Mesenchymal stem cell (in vitro differentiated cells and primary cell): ENCODE measurements at regions not wholly inside any gene's neighbourhood (a gene's known extent, or its start where the extent isn't known, plus 50 kb on each side); places are given as distances from the start of the nearest gene placed in this dataset.
A peak's percentile ranks its signal among the peaks of the same experiment; 100 is the strongest.

Experiments used
- DNase-seq: peaks from one replicate; pipeline ENCODE4 v3.0.0-alpha.2; 2013
- H2AFZ ChIP-seq: one replicate; pipeline ENCODE4 v1.6.1; 2013; ENCODE audit warnings: low read depth, mild to moderate bottlenecking, control low read depth, inconsistent platforms, low read length, moderate library complexity
- H2AK5ac ChIP-seq: 2 replicates; pipeline ENCODE4 v1.6.1; 2013; ENCODE audit warnings: low read length, moderate library complexity, mild to moderate bottlenecking, inconsistent platforms; ENCODE audit not compliant: severe bottlenecking
- H2BK120ac ChIP-seq: one replicate; pipeline ENCODE4 v1.6.1; 2013; ENCODE audit warnings: low read depth, mild to moderate bottlenecking, inconsistent platforms, low read length, moderate library complexity
- H2BK12ac ChIP-seq, 2 experiments: one replicate each; pipeline ENCODE4 v1.6.1; 2013; ENCODE audit warnings: inconsistent platforms in 2 of 2, low read length in 2 of 2, mild to moderate bottlenecking in 2 of 2, moderate library complexity in 2 of 2, control low read depth in 1 of 2
- H2BK15ac ChIP-seq: one replicate; pipeline ENCODE4 v1.6.1; 2013; ENCODE audit warnings: mild to moderate bottlenecking, low read depth, inconsistent platforms; ENCODE audit not compliant: poor library complexity, severe bottlenecking
- H2BK5ac ChIP-seq: 2 replicates; pipeline ENCODE4 v1.6.1; 2013; ENCODE audit warnings: low read depth, mild to moderate bottlenecking, low read length, control low read depth, inconsistent platforms; ENCODE audit not compliant: poor library complexity, severe bottlenecking
- H3K14ac ChIP-seq, 2 experiments: one replicate each; pipeline ENCODE4 v1.6.1; 2013; ENCODE audit warnings: inconsistent platforms in 2 of 2, low read length in 2 of 2, control low read depth in 1 of 2, mild to moderate bottlenecking in 1 of 2, moderate library complexity in 1 of 2
- H3K18ac ChIP-seq, 2 experiments: one replicate each; pipeline ENCODE4 v1.6.1; 2013; ENCODE audit warnings: inconsistent platforms in 2 of 2, low read length in 2 of 2, control low read depth in 1 of 2, low read depth in 1 of 2, mild to moderate bottlenecking in 1 of 2
- H3K23ac ChIP-seq, 2 experiments: one replicate each; pipeline ENCODE4 v1.6.1; 2013; ENCODE audit warnings: inconsistent platforms in 2 of 2, low read length in 2 of 2, mild to moderate bottlenecking in 2 of 2, moderate library complexity in 2 of 2, control low read depth in 1 of 2
- H3K27ac ChIP-seq: 2 replicates; pipeline ENCODE4 v1.5.1; 2013; ENCODE audit warnings: mild to moderate bottlenecking, moderate library complexity, low read length, control low read depth, inconsistent platforms; ENCODE audit not compliant: poor library complexity, severe bottlenecking
- H3K27me3 ChIP-seq, 2 experiments: 2 replicates each; pipeline versions ENCODE4 v1.6.1 to v1.7.0; 2013; ENCODE audit warnings: low read length in 2 of 2, mild to moderate bottlenecking in 2 of 2, moderate library complexity in 2 of 2, control low read depth in 1 of 2, inconsistent platforms in 1 of 2; ENCODE audit not compliant: control insufficient read depth in 1 of 2, insufficient read depth in 1 of 2
- H3K36me3 ChIP-seq, 2 experiments: 2 replicates each; pipeline versions ENCODE4 v1.6.1 to v1.7.0; 2013; ENCODE audit warnings: low read length in 2 of 2, control low read depth in 1 of 2, inconsistent platforms in 1 of 2, low read depth in 1 of 2, mild to moderate bottlenecking in 1 of 2; ENCODE audit not compliant: insufficient read depth in 2 of 2, control insufficient read depth in 1 of 2
- H3K4ac ChIP-seq, 2 experiments: one replicate each; pipeline ENCODE4 v1.6.1; 2013; ENCODE audit warnings: inconsistent platforms in 2 of 2, low read length in 2 of 2, mild to moderate bottlenecking in 2 of 2, moderate library complexity in 2 of 2, control low read depth in 1 of 2, low read depth in 1 of 2
- H3K4me1 ChIP-seq: 2 replicates; pipeline ENCODE4 v1.6.1; 2013; ENCODE audit warnings: low read depth, low read length, control low read depth; ENCODE audit not compliant: control insufficient read depth, insufficient read depth
- H3K4me2 ChIP-seq: 2 replicates; pipeline ENCODE4 v1.6.1; 2013; ENCODE audit warnings: low read length, mild to moderate bottlenecking, inconsistent platforms; ENCODE audit not compliant: poor library complexity, severe bottlenecking
- H3K4me3 ChIP-seq, 2 experiments: 2 replicates each; pipeline versions ENCODE4 v1.5.1 to v1.7.0; 2013; ENCODE audit warnings: low read length in 2 of 2, mild to moderate bottlenecking in 2 of 2, control low read depth in 1 of 2, low read depth in 1 of 2; ENCODE audit not compliant: insufficient read depth in 1 of 2
- H3K79me1 ChIP-seq: replicated peaks from 2 replicates; pipeline ENCODE4 v1.6.1; 2013; ENCODE audit warnings: mild to moderate bottlenecking, control low read depth, low read length, inconsistent platforms; ENCODE audit not compliant: poor library complexity, severe bottlenecking
- H3K9ac ChIP-seq: 2 replicates; pipeline ENCODE4 v1.7.0; 2013; ENCODE audit warnings: mild to moderate bottlenecking, low read length, moderate library complexity
- H3K9me3 ChIP-seq: 2 replicates; pipeline ENCODE4 v1.7.0; 2013; ENCODE audit warnings: mild to moderate bottlenecking, low read length; ENCODE audit not compliant: control insufficient read depth
- H4K8ac ChIP-seq: one replicate; pipeline ENCODE4 v1.6.1; 2013; ENCODE audit warnings: inconsistent platforms, mild to moderate bottlenecking, low read length, moderate library complexity
- H4K91ac ChIP-seq: one replicate; pipeline ENCODE4 v1.6.1; 2013; ENCODE audit warnings: mild to moderate bottlenecking, low read length, inconsistent platforms
- WGBS: methylation state at CpG from one replicate; pipeline ENCODE4 v1.1.7; 2013; ENCODE audit warnings: mixed read lengths; 5-methylcytosine and 5-hydroxymethylcytosine counted together

GRCh38 chr7:82602066-82602465, 158.5 kb upstream of the CACNA2D1 start:
- no peak overlapping the region for H2BK12ac ChIP-seq
- no peak overlapping the region for H2AK5ac ChIP-seq
- H3K9ac ChIP-seq = no peak overlapping the region
- no peak overlapping the region for H4K8ac ChIP-seq
- no peak overlapping the region for H3K23ac ChIP-seq
- H2AFZ ChIP-seq = no peak overlapping the region
- no peak overlapping the region for H4K91ac ChIP-seq
- no peak overlapping the region for H3K27ac ChIP-seq
- no peak for DNase-seq
- H2BK5ac ChIP-seq = no peak overlapping the region
- no peak overlapping the region for H2BK15ac ChIP-seq
- H3K9me3 ChIP-seq = no peaks in the 10 kb centered on the region
- H3K79me1 ChIP-seq = no peaks in the 10 kb centered on the region
- no peaks in the 10 kb centered on the region for H3K36me3 ChIP-seq
- peaks cover 2% of the 10 kb centered on the region for H3K4me1 ChIP-seq
- no peak overlapping the region for H3K18ac ChIP-seq
- H2BK120ac ChIP-seq = no peak overlapping the region
- H3K4ac ChIP-seq = no peak overlapping the region
- H3K27me3 ChIP-seq = no peaks in the 10 kb centered on the region
- no peak overlapping the region for H3K4me3 ChIP-seq
- no peak overlapping the region for H3K14ac ChIP-seq
- WGBS = 97% methylated on average over 6 of the region's 7 CpGs
- no peak overlapping the region for H3K4me2 ChIP-seq

GRCh38 chr7:82600531-82600930, 157.0 kb upstream of the CACNA2D1 start:
- H3K9ac ChIP-seq = no peak overlapping the region
- H2AK5ac ChIP-seq = no peak overlapping the region
- H3K4me2 ChIP-seq = no peak overlapping the region
- H3K4ac ChIP-seq = no peak overlapping the region
- no peak overlapping the region for H2BK12ac ChIP-seq
- no peak overlapping the region for H4K91ac ChIP-seq
- peak; percentile 19 for DNase-seq
- no peaks in the 10 kb centered on the region for H3K79me1 ChIP-seq
- H3K4me1 ChIP-seq = peaks cover 2% of the 10 kb centered on the region
- H3K23ac ChIP-seq = no peak overlapping the region
- H2AFZ ChIP-seq = no peak overlapping the region
- H3K14ac ChIP-seq = no peak overlapping the region
- H3K36me3 ChIP-seq = no peaks in the 10 kb centered on the region
- H3K27me3 ChIP-seq = no peaks in the 10 kb centered on the region
- H2BK15ac ChIP-seq = no peak overlapping the region
- H2BK120ac ChIP-seq = no peak overlapping the region
- no peak overlapping the region for H3K18ac ChIP-seq
- no peak overlapping the region for H3K27ac ChIP-seq
- H4K8ac ChIP-seq = no peak overlapping the region
- no peaks in the 10 kb centered on the region for H3K9me3 ChIP-seq
- no peak overlapping the region for H3K4me3 ChIP-seq
- WGBS = 4% methylated on average over 2 of the region's 3 CpGs
- H2BK5ac ChIP-seq = no peak overlapping the region

- no peaks in the 10 kb centered on the region for H3K9me3 ChIP-seq
- no peak overlapping the region for H3K9ac ChIP-seq
- H3K27me3 ChIP-seq = no peaks in the 10 kb centered on the region
- no peak overlapping the region for H3K4me2 ChIP-seq
- H3K4me3 ChIP-seq = no peak overlapping the region
- peaks cover 2% of the 10 kb centered on the region for H3K4me1 ChIP-seq
- no peak overlapping the region for H2AFZ ChIP-seq
- no peak overlapping the region for H3K27ac ChIP-seq
- no peak overlapping the region for H3K23ac ChIP-seq
- H2BK15ac ChIP-seq = no peak overlapping the region
- DNase-seq = no peak
- no peak overlapping the region for H2BK12ac ChIP-seq
- H3K14ac ChIP-seq = no peak overlapping the region
- H2BK5ac ChIP-seq = no peak overlapping the region
- no peak overlapping the region for H4K8ac ChIP-seq
- H3K4ac ChIP-seq = no peak overlapping the region
- no peaks in the 10 kb centered on the region for H3K79me1 ChIP-seq
- no peak overlapping the region for H4K91ac ChIP-seq
- H3K36me3 ChIP-seq = no peaks in the 10 kb centered on the region
- H3K18ac ChIP-seq = no peak overlapping the region
- no peak overlapping the region for H2BK120ac ChIP-seq
- no peak overlapping the region for H2AK5ac ChIP-seq
Measured at GRCh38 chr7:82599895-82600294, 156.3 kb upstream of the CACNA2D1 start.

GRCh38 chr7:82598958-82599357, 155.4 kb upstream of the CACNA2D1 start:
- H3K4ac ChIP-seq = no peak overlapping the region
- H3K18ac ChIP-seq = no peak overlapping the region
- H2AFZ ChIP-seq = no peak overlapping the region
- no CpG with 5 or more reads among the region's 1 CpG for WGBS
- H2BK15ac ChIP-seq = no peak overlapping the region
- H2BK120ac ChIP-seq = no peak overlapping the region
- no peak overlapping the region for H2BK5ac ChIP-seq
- H3K14ac ChIP-seq = no peak overlapping the region
- H3K23ac ChIP-seq = no peak overlapping the region
- no peak overlapping the region for H4K91ac ChIP-seq
- H3K4me2 ChIP-seq = no peak overlapping the region
- H3K9me3 ChIP-seq = no peaks in the 10 kb centered on the region
- DNase-seq = peak; percentile 59
- no peak overlapping the region for H3K4me3 ChIP-seq
- H3K79me1 ChIP-seq = no peaks in the 10 kb centered on the region
- no peak overlapping the region for H2AK5ac ChIP-seq
- no peak overlapping the region for H2BK12ac ChIP-seq
- H3K9ac ChIP-seq = no peak overlapping the region
- H4K8ac ChIP-seq = no peak overlapping the region
- no peaks in the 10 kb centered on the region for H3K36me3 ChIP-seq
- no peak overlapping the region for H3K27ac ChIP-seq
- no peaks in the 10 kb centered on the region for H3K27me3 ChIP-seq
- peaks cover 2% of the 10 kb centered on the region for H3K4me1 ChIP-seq
